DMS79 (cell line): ENCODE measurements at regions not wholly inside any gene's neighbourhood (a gene's known extent, or its start where the extent isn't known, plus 50 kb on each side); places are given as distances from the start of the nearest gene placed in this dataset.
"Not testable (repeated sequence)": the region's sequence is repeated elsewhere in the genome, so short reads cannot be mapped to it uniquely, and the experiment has no call there.

Experiments
- DNase-seq: peaks from one replicate; lab custom pipeline; 2025; lab: John Stamatoyannopoulos, UW

GRCh38 chr2:59181347-59181746 is 940.2 kb upstream of the FANCL start:
- no peak for DNase-seq

- DNase-seq: no peak
These were observed 939.5 kb upstream of the FANCL start for GRCh38 chr2:59180621-59181020.

GRCh38 chr2:59180111-59180510 is 939.0 kb upstream of the FANCL start:
- no peak for DNase-seq

- DNase-seq: peak; percentile 11
These were observed 936.6 kb upstream of the FANCL start for GRCh38 chr2:59177748-59178147.

- DNase-seq: no peak
These were observed 935.6 kb upstream of the FANCL start for GRCh38 chr2:59176737-59177136.

- no peak for DNase-seq
These were observed 933.6 kb upstream of the FANCL start for GRCh38 chr2:59174536-59175243.

GRCh38 chr2:59173325-59173724 is 932.2 kb upstream of the FANCL start:
- no peak for DNase-seq

- no peak for DNase-seq
These were observed 929.9 kb upstream of the FANCL start for GRCh38 chr2:59171019-59171418.

GRCh38 chr2:59168766-59169165 is 927.6 kb upstream of the FANCL start:
- no peak for DNase-seq

- DNase-seq: peak; percentile 76
These were observed 926.4 kb upstream of the FANCL start for GRCh38 chr2:59167514-59167913.

- DNase-seq: not testable (repeated sequence)
These were observed 916.8 kb upstream of the FANCL start for GRCh38 chr2:59157908-59158307.

- DNase-seq: no peak
These were observed 910.7 kb upstream of the FANCL start for GRCh38 chr2:59151805-59152204.

GRCh38 chr2:59150217-59150849 is 909.2 kb upstream of the FANCL start:
- DNase-seq: no peak

GRCh38 chr2:59149271-59149670 is 908.1 kb upstream of the FANCL start:
- DNase-seq: no peak

GRCh38 chr2:59112258-59112657 is 871.1 kb upstream of the FANCL start:
- no peak for DNase-seq

- no peak for DNase-seq
These were observed 855.8 kb upstream of the FANCL start for GRCh38 chr2:59096973-59097372.

GRCh38 chr2:59093571-59093970 is 852.4 kb upstream of the FANCL start:
- DNase-seq: no peak

GRCh38 chr2:59084326-59084725 is 843.2 kb upstream of the FANCL start:
- DNase-seq: no peak

- no peak for DNase-seq
These were observed 842.1 kb upstream of the FANCL start for GRCh38 chr2:59083075-59083828.

GRCh38 chr2:59082657-59083056 is 841.5 kb upstream of the FANCL start:
- no peak for DNase-seq

GRCh38 chr2:59080451-59081181 is 839.5 kb upstream of the FANCL start:
- DNase-seq: no peak

- DNase-seq: no peak
These were observed 836.9 kb upstream of the FANCL start for GRCh38 chr2:59077981-59078531.
